ENCODE measurements at regions not wholly inside any gene's neighbourhood (a gene's known extent, or its start where the extent isn't known, plus 50 kb on each side); places are given as distances from the start of the nearest gene placed in this dataset.

DNA sequence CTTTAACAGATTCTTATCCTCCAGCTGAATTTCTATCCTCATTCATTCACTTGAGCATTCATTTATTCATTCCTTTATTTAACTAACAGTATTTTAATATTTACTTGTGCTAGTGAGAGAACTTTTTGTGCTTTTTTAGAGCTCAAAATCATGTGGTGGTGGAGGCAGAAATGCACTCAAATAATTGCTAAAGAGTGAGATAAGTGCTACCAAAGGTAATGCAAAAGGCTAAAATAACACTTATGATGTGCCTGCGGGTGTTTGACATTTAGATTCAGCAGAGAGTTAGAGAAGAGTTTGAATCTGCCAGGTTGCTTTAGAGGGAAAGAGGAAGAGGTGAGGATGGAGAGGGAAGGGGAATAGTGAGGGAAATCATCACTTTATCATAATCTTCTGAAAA, 431.5 kb upstream of the EDIL3 start:
- Histone ChIP-seq H3K4me3 (ENCODE audit: insufficient read depth, low read length) (no peak overlapping the region), H3K27me3 (ENCODE audit: insufficient read depth, low read length) (no peaks in the 10 kb centered on the region), H2AFZ (ENCODE audit: low read length) (no peak overlapping the region), H3K27ac (ENCODE audit: low read depth, low read length) (no peak overlapping the region), H4K20me1 (ENCODE audit: insufficient read depth, low read length) (no peaks in the 10 kb centered on the region), H3K4me2 (ENCODE audit: insufficient read depth, low read length) (no peak overlapping the region), H3K79me2 (ENCODE audit: insufficient read depth, low read length) (no peaks in the 10 kb centered on the region), H3K4me1 (ENCODE audit: insufficient read depth, low read length) (no peaks in the 10 kb centered on the region), H3K36me3 (ENCODE audit: insufficient read depth, low read length) (no peaks in the 10 kb centered on the region), H3K9me3 (ENCODE audit: low read depth, low read length) (no peaks in the 10 kb centered on the region)
- DNase-seq (ENCODE audit: insufficient read length, low spot score, missing footprints): no peak
- TF ChIP-seq, protein P1, sequence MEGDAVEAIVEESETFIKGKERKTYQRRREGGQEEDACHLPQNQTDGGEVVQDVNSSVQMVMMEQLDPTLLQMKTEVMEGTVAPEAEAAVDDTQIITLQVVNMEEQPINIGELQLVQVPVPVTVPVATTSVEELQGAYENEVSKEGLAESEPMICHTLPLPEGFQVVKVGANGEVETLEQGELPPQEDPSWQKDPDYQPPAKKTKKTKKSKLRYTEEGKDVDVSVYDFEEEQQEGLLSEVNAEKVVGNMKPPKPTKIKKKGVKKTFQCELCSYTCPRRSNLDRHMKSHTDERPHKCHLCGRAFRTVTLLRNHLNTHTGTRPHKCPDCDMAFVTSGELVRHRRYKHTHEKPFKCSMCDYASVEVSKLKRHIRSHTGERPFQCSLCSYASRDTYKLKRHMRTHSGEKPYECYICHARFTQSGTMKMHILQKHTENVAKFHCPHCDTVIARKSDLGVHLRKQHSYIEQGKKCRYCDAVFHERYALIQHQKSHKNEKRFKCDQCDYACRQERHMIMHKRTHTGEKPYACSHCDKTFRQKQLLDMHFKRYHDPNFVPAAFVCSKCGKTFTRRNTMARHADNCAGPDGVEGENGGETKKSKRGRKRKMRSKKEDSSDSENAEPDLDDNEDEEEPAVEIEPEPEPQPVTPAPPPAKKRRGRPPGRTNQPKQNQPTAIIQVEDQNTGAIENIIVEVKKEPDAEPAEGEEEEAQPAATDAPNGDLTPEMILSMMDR (IDR thresholded peaks at IDR 0.05; ENCODE audit: extremely low read depth, low read depth, low read length): no peak

DNA sequence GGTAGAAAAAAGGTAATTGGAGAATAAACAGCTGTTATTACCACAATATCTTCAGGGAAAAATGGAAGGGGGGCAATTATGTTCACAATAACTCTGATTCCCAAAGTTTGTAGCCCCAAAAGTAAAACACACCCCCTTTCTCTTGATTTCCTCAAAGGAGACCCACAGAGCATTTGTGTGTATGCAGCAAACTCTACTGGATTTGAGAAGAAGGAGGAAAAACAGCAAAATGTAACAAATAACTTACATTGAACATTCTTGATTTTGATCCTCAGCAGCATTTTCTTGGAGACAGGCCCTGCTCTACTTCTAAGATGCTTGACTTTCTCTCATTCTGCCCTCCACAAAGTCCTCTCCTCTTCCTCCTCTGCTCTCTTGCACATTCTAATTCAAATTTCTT, 420.8 kb upstream of the EDIL3 start:
- no peak overlapping the region for H3K4me2 ChIP-seq (ENCODE audit: insufficient read depth, low read length)
- no peak overlapping the region for H3K27ac ChIP-seq (ENCODE audit: low read depth, low read length)
- no peak overlapping the region for H3K4me3 ChIP-seq (ENCODE audit: insufficient read depth, low read length)
- DNase-seq (ENCODE audit: insufficient read length, low spot score, missing footprints): no peak
- no peaks in the 10 kb centered on the region for H3K27me3 ChIP-seq (ENCODE audit: insufficient read depth, low read length)
- TF ChIP-seq, protein P1 (IDR thresholded peaks at IDR 0.05; ENCODE audit: extremely low read depth, low read depth, low read length): no peak
- H3K79me2 ChIP-seq (ENCODE audit: insufficient read depth, low read length): no peaks in the 10 kb centered on the region
- H3K36me3 ChIP-seq (ENCODE audit: insufficient read depth, low read length): no peaks in the 10 kb centered on the region
- H3K9me3 ChIP-seq (ENCODE audit: low read depth, low read length): no peaks in the 10 kb centered on the region
- no peaks in the 10 kb centered on the region for H4K20me1 ChIP-seq (ENCODE audit: insufficient read depth, low read length)
- H3K4me1 ChIP-seq (ENCODE audit: insufficient read depth, low read length): no peaks in the 10 kb centered on the region
- no peak overlapping the region for H2AFZ ChIP-seq (ENCODE audit: low read length)

DNA sequence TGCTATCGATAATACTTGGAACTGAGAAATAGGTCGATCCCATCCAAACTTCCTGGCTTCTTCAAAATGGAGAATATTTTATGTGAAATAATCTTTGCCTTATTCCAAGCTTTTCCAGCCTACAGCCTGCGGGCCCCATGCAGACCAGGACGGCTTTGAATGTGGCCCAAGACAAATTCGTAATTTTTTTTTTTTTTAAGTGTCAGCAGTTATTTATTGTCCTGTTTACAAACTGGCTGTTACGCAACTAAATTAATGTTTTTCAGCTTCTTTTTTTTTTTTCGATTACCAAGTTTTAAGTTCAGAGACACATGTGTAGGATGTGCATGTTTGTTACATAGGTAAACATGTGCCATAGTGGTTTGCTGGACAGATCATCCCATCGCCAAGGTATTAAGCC, 411.7 kb upstream of the EDIL3 start:
- H3K4me3 ChIP-seq (ENCODE audit: insufficient read depth, low read length): no peak overlapping the region
- H3K9me3 ChIP-seq (ENCODE audit: low read depth, low read length): no peaks in the 10 kb centered on the region
- H4K20me1 ChIP-seq (ENCODE audit: insufficient read depth, low read length): no peaks in the 10 kb centered on the region
- H3K4me2 ChIP-seq (ENCODE audit: insufficient read depth, low read length): no peak overlapping the region
- H3K36me3 ChIP-seq (ENCODE audit: insufficient read depth, low read length): no peaks in the 10 kb centered on the region
- H3K79me2 ChIP-seq (ENCODE audit: insufficient read depth, low read length): no peaks in the 10 kb centered on the region
- H3K27ac ChIP-seq (ENCODE audit: low read depth, low read length): no peak overlapping the region
- DNase-seq (ENCODE audit: insufficient read length, low spot score, missing footprints): no peak
- H2AFZ ChIP-seq (ENCODE audit: low read length): no peak overlapping the region
- no peaks in the 10 kb centered on the region for H3K27me3 ChIP-seq (ENCODE audit: insufficient read depth, low read length)
- no peaks in the 10 kb centered on the region for H3K4me1 ChIP-seq (ENCODE audit: insufficient read depth, low read length)
- TF ChIP-seq, protein P1 (IDR thresholded peaks at IDR 0.05; ENCODE audit: extremely low read depth, low read depth, low read length): no peak

DNA sequence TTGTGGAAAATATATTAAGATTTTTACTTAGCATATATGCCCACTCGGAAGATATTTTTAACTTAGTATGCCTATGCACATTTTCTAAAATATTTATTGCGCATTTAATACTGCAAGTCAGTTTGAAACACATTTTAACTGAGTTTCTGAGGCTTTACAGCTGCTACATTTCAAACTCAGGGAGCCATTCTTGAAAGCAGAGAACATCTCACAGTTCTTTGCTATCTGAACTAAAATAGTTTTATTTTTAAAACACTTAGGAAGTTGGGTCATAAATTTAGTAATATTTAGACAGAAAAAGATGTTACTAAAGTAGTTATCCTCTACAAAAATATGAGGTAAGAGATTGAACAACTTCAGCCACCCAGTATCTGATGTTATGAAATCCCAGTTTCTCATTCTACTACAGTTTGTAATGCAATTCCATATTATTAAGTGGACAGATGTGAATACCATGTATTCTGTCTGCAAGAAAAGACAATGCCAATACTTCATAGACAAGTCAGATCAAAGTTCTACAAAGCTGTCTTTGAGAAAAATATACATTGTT, 409.9 kb upstream of the EDIL3 start:
- TF ChIP-seq, protein P1 (IDR thresholded peaks at IDR 0.05; ENCODE audit: extremely low read depth, low read depth, low read length): no peak
- no peak for DNase-seq (ENCODE audit: insufficient read length, low spot score, missing footprints)
- Histone ChIP-seq H3K4me1 (ENCODE audit: insufficient read depth, low read length) (no peaks in the 10 kb centered on the region), H3K79me2 (ENCODE audit: insufficient read depth, low read length) (no peaks in the 10 kb centered on the region), H2AFZ (ENCODE audit: low read length) (no peak overlapping the region), H3K4me2 (ENCODE audit: insufficient read depth, low read length) (no peak overlapping the region), H3K36me3 (ENCODE audit: insufficient read depth, low read length) (no peaks in the 10 kb centered on the region), H3K27me3 (ENCODE audit: insufficient read depth, low read length) (no peaks in the 10 kb centered on the region), H3K4me3 (ENCODE audit: insufficient read depth, low read length) (no peak overlapping the region), H3K27ac (ENCODE audit: low read depth, low read length) (no peak overlapping the region), H4K20me1 (ENCODE audit: insufficient read depth, low read length) (no peaks in the 10 kb centered on the region), H3K9me3 (ENCODE audit: low read depth, low read length) (no peaks in the 10 kb centered on the region)

All from osteoblast (primary cell).